NCI-H1930 (cell line): ENCODE measurements at regions not wholly inside any gene's neighbourhood (a gene's known extent, or its start where the extent isn't known, plus 50 kb on each side); places are given as distances from the start of the nearest gene placed in this dataset.

ENCODE experiments used
- DNase-seq, 2 experiments: peaks; one replicate each; lab custom pipeline; 2025; lab: John Stamatoyannopoulos, UW

DNA sequence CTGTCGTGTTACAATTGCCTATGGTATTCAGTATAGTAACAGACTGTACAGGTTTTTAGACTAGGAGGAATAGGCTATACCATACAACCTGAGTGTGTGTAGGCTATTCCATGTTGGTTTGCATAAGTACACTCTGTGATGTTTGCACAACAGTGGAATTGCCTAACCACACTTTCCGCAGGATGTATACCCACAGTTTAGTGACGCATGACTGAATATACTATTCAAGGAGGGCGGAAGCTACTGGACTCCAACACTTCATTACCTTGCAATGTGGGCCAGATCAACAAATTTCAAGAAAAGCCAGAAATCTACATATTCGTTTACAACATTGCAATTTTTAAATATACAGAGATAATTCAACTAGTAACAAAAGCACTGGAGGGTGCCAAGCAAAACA is 317.2 kb downstream of the PDGFC start:
- no peak for DNase-seq

DNA sequence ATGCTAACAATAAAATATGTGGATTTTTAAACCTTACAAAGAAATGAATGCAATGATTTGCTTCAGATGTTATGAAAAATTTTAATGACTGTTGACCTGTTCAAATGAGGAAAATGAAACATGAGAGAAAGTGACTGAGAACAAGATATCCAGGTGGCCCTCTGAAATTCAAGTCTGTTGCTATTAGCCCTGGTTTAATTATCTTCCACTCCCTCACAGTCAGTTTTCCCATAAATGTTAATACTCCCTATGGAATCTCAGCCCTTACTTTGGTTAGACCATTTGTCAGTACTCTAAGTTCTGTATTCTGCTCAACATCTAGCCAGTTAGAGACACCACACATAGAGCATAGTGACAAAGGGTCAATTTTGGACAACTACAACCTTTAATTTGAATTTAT is 327.8 kb downstream of the PDGFC start:
- DNase-seq: no peak

- no peak for DNase-seq
Observed at GRCh38 chr4:156642161-156642560, 329.4 kb downstream of the PDGFC start.

DNA sequence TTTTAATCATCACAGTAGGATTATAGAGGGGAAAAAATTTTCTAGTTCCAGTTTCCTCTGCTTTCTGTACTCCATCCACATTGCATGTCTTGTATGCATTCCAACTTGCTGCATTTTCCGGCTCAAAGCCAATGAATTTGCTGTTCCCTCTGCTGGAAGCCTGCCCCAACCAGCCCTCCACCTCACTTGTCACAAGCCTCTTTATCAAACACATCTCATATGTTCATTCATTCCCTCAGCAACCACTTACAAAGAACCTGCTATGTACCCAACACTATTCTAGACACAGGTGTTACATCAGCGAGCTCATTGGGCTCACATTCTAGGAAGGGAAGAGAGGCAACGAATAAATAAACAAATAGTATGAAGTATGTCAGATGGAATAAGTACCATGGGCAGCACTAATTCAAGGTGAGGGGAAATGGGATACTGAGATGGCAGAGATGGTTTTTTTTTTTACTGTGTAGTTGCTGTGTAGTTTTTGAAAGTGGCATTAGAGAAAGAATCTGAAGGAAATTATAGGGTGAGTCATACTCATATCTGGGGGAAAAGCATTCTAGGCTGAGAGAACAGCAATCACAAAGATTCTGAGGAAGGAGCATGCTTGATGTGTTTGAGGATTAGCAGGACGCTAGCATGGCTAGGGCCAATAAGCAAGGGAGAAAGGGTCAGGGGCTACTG is 332.5 kb downstream of the PDGFC start:
- DNase-seq: no peak

DNA sequence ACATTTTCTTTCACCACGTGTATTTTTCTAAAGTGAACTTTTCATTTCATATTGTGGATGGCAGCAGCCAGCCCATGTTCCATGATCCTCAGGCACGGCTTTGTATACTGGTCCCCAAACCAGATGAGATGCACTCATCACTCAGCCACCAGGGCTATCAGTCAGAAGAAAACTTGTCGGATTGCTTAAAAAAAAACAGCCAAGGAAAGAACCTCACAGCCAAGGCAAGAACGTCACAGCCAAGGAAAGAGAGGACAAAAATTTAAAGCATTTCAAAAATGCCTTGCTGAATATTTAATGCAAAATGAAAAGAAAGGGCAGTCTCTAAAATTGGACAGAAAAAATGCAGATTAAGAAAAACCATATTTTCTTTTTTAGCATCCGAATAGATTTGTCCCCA is 333.3 kb downstream of the PDGFC start:
- no peak for DNase-seq

DNA sequence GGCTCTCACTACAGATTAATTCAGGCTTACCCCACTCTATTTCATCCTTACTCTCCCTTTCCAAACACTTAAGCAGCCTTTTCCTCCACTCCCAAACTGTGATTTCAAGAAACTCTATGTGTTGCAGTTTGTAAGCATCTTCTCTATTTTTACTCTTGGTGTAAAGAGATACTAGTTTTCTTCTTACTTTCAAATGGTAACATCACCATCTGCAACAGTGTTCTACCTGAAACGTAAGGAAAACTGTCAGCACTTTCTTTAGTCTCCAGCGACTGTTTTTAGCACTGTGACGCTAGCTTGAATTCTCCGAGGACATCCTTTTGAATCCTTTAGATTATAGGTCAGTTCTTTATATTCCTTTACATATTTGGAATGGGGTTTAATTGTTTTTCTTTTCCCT is 335.2 kb downstream of the PDGFC start:
- no peak for DNase-seq

GRCh38 chr4:156635051-156635450 is 336.5 kb downstream of the PDGFC start:
- DNase-seq: no peak

DNA sequence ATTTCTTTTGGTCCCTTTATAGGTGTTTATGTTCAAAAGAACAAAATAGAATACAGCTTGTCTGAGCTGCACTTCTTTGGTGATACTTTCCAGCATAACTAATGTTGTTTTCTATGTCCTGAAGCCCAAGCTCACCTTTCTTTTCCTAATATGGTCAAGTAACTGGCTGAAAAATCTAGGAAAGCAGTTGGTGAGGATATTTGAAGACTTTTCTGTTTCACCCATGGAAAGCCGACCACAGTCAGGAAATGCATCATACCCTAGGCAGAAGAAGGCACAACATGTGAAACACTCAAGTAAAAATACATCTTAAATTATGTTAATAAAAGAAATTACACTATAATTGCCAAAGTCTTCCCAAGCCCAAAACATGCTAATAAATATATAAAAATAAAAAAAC is 337.0 kb downstream of the PDGFC start:
- DNase-seq: no peak

- no peak for DNase-seq
Observed at GRCh38 chr4:156633847-156634246, 337.8 kb downstream of the PDGFC start.

GRCh38 chr4:156628858-156629257 is 342.7 kb downstream of the PDGFC start:
- DNase-seq: no peak

- no peak for DNase-seq
Observed at GRCh38 chr4:156623376-156623775, 348.2 kb downstream of the PDGFC start.

DNA sequence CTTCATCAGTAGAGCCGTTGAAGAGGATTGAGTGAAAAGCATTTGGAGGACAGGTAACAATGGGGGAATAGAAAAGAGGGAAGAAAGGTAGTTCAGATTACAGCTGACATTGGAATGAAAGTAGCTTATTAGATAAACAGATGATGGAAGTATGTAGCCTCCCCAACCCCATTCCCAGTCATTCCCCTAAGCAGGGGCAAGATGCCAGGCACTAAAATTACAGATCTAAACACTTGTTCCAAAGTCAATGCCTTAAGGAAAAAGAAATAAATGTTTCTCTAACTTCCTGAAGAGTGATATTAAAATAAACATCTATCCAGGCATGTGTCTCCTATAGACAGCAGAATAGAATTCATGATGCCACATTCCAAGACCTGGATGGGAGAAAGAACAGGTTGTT is 350.8 kb downstream of the PDGFC start:
- DNase-seq: no peak

GRCh38 chr4:156619154-156619934 is 352.3 kb downstream of the PDGFC start:
- DNase-seq: no peak

DNA sequence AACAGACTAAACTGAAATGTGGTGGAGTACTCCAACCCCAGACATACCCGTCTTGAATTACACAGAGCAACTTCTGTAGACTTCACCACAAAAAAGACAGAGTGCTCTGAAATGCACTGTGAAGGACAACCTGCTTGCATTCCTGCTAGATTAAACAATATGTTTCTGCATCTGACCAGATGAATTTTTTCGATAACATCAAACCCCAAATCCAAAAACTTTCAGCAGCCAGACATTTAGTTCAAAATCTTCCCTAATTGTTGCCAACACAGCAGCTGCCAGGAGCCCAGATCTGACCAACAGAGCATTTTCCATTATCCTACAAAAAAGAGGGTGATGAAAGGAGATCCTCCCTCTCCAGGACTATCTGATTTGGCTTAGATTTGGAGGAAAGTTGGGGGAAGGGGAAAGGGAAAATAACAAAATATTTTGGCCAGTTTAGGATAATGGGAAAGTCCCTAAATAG is 356.5 kb downstream of the PDGFC start:
- DNase-seq: no peak

- DNase-seq: no peak
Observed at GRCh38 chr4:156614536-156614935, 357.1 kb downstream of the PDGFC start.

GRCh38 chr4:156609421-156609820 is 362.2 kb downstream of the PDGFC start:
- no peak for DNase-seq

DNA sequence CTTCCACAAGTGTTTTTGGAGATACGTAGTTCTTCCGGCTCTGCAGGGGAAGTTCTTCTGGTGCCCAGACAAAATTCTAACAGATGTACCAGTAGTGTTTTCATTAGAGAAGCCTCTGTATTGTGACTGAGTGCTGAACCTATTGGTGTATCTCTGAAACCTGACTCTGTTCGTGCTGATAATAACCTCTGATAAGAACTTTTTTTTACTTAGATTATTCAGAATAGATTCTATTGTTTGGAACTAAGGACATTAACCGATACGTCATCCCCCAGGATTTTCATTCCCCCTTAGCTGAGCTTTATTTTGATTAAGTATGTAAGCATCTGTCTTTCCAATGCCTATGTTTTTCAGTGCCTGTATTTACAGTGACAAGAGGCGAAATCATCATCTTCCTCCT is 362.9 kb downstream of the PDGFC start:
- DNase-seq: no peak

GRCh38 chr4:156607478-156607857 is 364.1 kb downstream of the PDGFC start:
- no peak for DNase-seq

DNA sequence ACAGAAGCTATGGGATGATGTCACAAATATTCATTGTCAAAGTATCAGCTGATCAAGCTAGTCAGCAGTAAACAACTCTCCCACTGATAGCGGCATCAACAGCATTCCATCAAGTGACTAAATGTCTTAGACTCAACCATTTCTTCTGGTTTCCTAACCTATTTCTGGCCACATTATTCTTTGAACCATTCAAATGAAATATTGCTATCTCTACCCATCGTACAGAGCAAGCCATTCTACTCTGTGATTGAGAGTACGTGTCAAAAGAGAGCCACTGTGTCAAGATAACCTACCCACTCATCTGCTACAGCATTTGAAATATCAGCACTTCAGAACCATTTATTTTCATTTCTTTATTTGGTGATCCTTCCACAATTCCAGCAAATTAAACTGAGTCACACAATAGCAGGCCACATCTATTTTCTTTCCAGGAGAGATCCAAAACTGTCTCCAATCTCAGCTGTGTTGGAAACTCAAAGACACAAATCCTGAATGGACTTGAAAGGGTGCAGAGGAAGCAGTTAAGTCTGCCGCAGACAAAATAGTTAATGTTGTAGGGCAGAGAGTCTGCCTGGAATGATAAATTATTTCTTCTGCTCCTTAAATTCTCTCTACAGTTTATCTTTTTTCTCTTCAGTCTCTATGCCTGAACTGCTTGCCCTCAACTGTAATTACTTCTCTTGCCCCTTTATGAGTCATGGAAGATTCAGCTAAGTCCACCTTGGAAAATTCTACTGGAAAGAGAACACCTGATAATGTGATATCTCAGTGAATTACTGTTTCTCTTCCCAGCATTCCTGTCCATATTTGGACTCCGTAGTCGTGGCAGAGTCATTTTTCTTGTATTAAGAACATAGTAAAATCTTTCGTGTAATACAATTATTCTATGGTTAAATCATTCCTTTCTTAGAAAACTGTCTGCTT is 364.8 kb downstream of the PDGFC start:
- DNase-seq: no peak

GRCh38 chr4:156598138-156598681 is 373.4 kb downstream of the PDGFC start:
- DNase-seq: no peak

DNA sequence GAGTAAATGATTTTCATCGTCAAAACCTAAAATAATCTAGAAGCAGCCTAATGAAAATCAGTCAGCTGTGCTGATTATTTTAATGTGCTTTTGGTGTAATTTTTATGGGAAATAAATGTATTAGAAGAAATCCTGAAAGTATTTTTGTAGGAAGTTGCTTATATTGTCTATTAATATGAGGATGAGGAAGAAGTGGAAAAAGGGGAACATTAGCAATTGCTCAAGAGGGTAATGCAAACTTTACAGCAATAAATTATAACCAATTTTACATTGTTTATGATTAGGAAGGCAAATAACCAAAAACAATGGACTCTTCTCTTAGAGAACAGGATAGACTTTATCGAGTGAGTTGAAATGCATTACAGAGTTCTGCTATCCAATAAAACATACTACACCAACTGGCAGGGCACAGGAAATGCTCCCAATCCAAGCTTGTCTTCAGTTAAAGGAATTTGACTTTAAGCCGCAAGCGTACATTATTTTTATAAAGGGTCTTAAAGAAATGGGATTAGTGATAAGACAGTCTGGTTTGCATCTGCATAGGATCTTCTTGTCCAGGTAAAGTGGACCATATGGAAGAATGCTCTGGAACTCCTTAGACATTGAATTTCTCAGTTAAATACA is 374.8 kb downstream of the PDGFC start:
- no peak for DNase-seq

DNA sequence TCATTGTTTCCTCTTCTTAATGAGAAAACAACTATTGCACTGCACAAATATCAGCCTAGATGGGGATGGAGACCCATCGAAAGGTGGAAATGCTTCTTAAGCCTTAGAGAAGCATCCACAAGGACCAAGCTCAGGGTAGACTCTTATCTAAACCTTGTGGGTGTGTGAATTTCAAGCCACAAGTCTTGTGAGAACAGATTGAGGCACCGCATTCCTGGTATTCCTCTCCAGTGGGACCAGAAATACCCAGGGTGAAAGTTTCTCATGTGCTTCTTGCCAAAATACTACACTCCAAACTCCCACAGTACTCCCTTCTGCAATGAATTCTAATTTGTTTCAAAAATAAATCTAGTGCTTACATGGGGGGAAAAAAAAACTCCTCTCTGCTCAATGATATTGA is 375.6 kb downstream of the PDGFC start:
- DNase-seq: no peak
